Gastrocnemius medialis (tissue), 4 donors: ENCODE measurements at regions not wholly inside any gene's neighbourhood (a gene's known extent, or its start where the extent isn't known, plus 50 kb on each side); places are given as distances from the start of the nearest gene placed in this dataset.

Experiments used
- POLR2A ChIP-seq, 2 donors: fragments of 450-650 bp; IDR thresholded peaks; one replicate each; pipeline ENCODE4 v1.6.1; 2017; ENCODE audit warnings: antibody characterized with exemption in 2 of 2, mild to moderate bottlenecking in 2 of 2, moderate library complexity in 2 of 2
- TF ChIP-seq, protein P1 (sequence below), 5 experiments: fragments of 450-650 bp in 3 of 5; fragments of 200-600 bp in 2 of 5; sonication (generic) in 2 of 5; IDR thresholded peaks in 4 of 5; conservative IDR thresholded peaks in 1 of 5; 1 replicate in 4 of 5; 2 replicates in 1 of 5; pipeline ENCODE4 v1.5.1; 2016 to 2019; ENCODE audit warnings: antibody characterized with exemption in 5 of 5, mild to moderate bottlenecking in 3 of 5, moderate library complexity in 3 of 5

DNA sequence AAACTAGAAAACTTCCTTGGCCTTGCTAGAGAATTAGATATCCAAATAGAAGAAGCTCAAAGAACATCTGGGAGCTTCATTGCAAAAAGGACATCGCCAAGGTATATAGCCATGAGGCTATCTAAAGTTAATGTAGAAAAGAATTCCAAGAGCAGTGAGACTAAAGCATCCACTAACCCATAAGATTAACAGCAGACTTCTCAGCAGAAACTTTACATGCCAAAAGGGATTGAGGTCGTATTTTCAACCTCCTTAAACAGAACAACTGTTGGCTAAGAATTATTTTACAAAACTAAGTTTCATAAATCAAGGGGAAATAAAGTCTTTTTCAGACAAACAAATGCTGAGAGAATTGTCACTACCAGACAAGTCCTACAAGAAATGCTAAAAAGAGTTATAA, 149.1 kb upstream of the COL21A1 start:
- no peak for TF ChIP-seq POLR2A (IDR thresholded peaks at IDR 0.05)
- TF ChIP-seq, protein P1, sequence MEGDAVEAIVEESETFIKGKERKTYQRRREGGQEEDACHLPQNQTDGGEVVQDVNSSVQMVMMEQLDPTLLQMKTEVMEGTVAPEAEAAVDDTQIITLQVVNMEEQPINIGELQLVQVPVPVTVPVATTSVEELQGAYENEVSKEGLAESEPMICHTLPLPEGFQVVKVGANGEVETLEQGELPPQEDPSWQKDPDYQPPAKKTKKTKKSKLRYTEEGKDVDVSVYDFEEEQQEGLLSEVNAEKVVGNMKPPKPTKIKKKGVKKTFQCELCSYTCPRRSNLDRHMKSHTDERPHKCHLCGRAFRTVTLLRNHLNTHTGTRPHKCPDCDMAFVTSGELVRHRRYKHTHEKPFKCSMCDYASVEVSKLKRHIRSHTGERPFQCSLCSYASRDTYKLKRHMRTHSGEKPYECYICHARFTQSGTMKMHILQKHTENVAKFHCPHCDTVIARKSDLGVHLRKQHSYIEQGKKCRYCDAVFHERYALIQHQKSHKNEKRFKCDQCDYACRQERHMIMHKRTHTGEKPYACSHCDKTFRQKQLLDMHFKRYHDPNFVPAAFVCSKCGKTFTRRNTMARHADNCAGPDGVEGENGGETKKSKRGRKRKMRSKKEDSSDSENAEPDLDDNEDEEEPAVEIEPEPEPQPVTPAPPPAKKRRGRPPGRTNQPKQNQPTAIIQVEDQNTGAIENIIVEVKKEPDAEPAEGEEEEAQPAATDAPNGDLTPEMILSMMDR (IDR thresholded peaks at IDR 0.05 in 4 of 5, conservative IDR thresholded peaks at IDR 0.05 in 1 of 5) = no peak
